Small intestine (tissue), 7 donors: ENCODE measurements at regions not wholly inside any gene's neighbourhood (a gene's known extent, or its start where the extent isn't known, plus 50 kb on each side); places are given as distances from the start of the nearest gene placed in this dataset.

Experiments
- DNase-seq, 2 donors: peaks; one replicate each; pipeline versions ENCODE4 v3.0.0 to v3.0.0-alpha.2; 2013
- FAIRE-seq: peaks from 2 replicates; lab custom pipeline; 2012; peaks lifted over from hg19 to GRCh38; lab: Jason Lieb, UNC
- H3K27ac ChIP-seq, 3 donors: one replicate each; pipeline ENCODE4 v1.5.1; 2013; ENCODE audit warnings: low read length in 2 of 3, mild to moderate bottlenecking in 2 of 3, control low read depth in 1 of 3, inconsistent platforms in 1 of 3, low read depth in 1 of 3, moderate library complexity in 1 of 3
- H3K27me3 ChIP-seq, 3 donors: one replicate each; pipeline ENCODE4 v1.6.1; 2013; ENCODE audit warnings: low read length in 3 of 3, inconsistent platforms in 1 of 3; ENCODE audit not compliant: control insufficient read depth in 3 of 3, insufficient read depth in 3 of 3
- H3K36me3 ChIP-seq, 3 donors: one replicate each; pipeline ENCODE4 v1.6.1; 2013; ENCODE audit warnings: low read length in 3 of 3, inconsistent platforms in 1 of 3, low read depth in 1 of 3, mild to moderate bottlenecking in 1 of 3, moderate library complexity in 1 of 3; ENCODE audit not compliant: control insufficient read depth in 3 of 3, insufficient read depth in 2 of 3
- H3K4me1 ChIP-seq, 3 donors: one replicate each; pipeline ENCODE4 v1.6.1; 2013; ENCODE audit warnings: low read length in 2 of 3, inconsistent platforms in 1 of 3, low read depth in 1 of 3, mild to moderate bottlenecking in 1 of 3, moderate library complexity in 1 of 3; ENCODE audit not compliant: control insufficient read depth in 3 of 3, insufficient read depth in 2 of 3
- H3K4me3 ChIP-seq, 3 donors: one replicate each; pipeline ENCODE4 v1.5.1; 2013; ENCODE audit warnings: low read length in 3 of 3, control low read depth in 1 of 3, inconsistent platforms in 1 of 3, low read depth in 1 of 3, mild to moderate bottlenecking in 1 of 3, moderate library complexity in 1 of 3
- H3K9me3 ChIP-seq, 2 donors: one replicate each; pipeline ENCODE4 v1.6.1; 2013; ENCODE audit warnings: low read depth in 1 of 2, low read length in 1 of 2; ENCODE audit not compliant: control insufficient read depth in 2 of 2, insufficient read depth in 1 of 2
- WGBS, 3 donors: extraction: QIAGEN DNeasy Blood & Tissue Kit; methylation state at CpG; one replicate each; pipeline ENCODE4 v1.1.7; 2013; 5-methylcytosine and 5-hydroxymethylcytosine counted together
- donor health status: healthy with polysubstance abuse.
- donor health status: control.
- donor health status: control.
- donor health status: Bipolar disorder and iron deficiency.
- donor health status: healthy.

DNA sequence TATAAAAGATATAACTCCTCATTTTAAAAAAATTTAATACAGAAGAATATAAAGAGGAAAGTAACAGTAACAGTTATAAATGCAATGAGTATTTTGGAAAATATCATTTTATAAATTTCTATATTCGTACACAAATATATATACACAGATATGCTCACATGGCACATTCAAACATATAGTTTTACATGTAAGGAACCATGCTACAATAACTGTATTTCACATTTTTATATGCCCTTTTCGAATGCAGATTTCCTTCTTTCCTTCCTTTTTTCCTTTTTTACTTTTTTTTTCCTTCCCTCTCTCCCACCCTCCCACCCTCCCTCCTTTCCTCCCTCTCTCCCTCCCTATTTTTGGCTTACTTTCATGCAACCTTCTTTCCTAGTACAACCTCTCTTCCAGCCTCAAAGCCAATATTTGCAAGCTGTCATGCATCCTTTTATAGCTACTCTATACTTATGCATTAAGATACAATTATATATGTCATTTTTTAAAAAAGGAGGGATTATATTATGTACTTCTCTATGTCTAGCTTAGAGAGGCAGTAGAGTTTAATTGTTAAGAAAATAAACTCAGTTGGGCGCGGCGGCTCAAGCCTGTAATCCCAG is 830.5 kb downstream of the IGSF11 start:
- Histone ChIP-seq H3K4me3 (no peak overlapping the region), H3K27me3 (no peaks in the 10 kb centered on the region), H3K9me3 (peaks cover 0 to 14% of the 10 kb centered on the region in 2 donors), H3K36me3 (no peaks in the 10 kb centered on the region), H3K27ac (no peak overlapping the region), H3K4me1 (no peaks in the 10 kb centered on the region)
- FAIRE-seq: no peak
- 85 to 86% (median 85%) methylated on average over 5 of the region's 5 CpGs for WGBS, 3 donors
- DNase-seq: no peak

DNA sequence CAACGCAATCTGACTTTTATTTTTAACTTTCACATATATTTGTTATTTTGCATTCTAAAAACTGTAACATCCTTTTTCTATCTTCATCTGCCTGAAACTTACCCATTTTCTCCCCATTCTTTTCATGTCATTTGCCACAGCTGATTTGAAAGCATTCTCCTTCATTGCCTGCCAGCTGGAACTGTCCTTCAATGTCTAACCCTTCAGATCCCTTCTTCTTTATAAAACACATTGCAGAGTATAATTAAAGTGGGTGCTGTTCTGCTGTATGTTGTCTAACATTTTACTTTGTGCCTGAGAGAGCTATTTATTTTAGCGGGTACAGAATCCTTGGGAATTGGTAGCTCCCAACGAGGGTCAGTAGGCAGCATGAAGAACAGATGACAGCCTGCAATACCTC is 827.4 kb downstream of the IGSF11 start:
- no peak overlapping the region for H3K4me3 ChIP-seq
- FAIRE-seq (no peak), DNase-seq (no peak)
- WGBS, 3 donors: 68 to 81% (median 68%) methylated on average over 3 of the region's 3 CpGs
- H3K4me1 ChIP-seq: no peaks in the 10 kb centered on the region
- H3K27ac ChIP-seq: no peak overlapping the region
- H3K27me3 ChIP-seq: no peaks in the 10 kb centered on the region
- no peaks in the 10 kb centered on the region for H3K36me3 ChIP-seq
- peaks cover 0 to 8% of the 10 kb centered on the region in 2 donors for H3K9me3 ChIP-seq

DNA sequence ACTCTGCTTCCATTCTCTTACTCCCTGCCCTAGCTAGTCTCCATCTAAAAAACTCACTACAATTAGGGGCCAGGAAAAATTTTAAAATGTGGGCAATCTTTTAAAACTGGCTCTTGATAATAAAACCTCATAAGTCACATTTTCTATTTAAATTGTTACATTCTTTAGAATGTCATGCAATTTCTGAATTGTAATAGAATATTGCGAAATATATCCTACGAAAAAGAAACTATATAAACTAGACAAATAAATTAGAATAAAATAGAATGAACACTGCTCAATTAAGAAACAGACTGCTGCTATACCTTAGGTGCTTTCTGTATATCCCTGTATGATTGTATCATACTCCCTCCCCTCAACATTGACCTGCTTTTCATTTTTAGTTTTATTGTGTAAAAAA is 826.0 kb downstream of the IGSF11 start:
- H3K4me1 ChIP-seq: no peaks in the 10 kb centered on the region
- no peaks in the 10 kb centered on the region for H3K27me3 ChIP-seq
- H3K27ac ChIP-seq: no peak overlapping the region
- 46 to 72% (median 49%) methylated on average over 2 of the region's 2 CpGs for WGBS, 3 donors
- peaks cover 0 to 6% of the 10 kb centered on the region in 2 donors for H3K9me3 ChIP-seq
- FAIRE-seq: no peak
- no peaks in the 10 kb centered on the region for H3K36me3 ChIP-seq
- H3K4me3 ChIP-seq: no peak overlapping the region
- DNase-seq: no peak

DNA sequence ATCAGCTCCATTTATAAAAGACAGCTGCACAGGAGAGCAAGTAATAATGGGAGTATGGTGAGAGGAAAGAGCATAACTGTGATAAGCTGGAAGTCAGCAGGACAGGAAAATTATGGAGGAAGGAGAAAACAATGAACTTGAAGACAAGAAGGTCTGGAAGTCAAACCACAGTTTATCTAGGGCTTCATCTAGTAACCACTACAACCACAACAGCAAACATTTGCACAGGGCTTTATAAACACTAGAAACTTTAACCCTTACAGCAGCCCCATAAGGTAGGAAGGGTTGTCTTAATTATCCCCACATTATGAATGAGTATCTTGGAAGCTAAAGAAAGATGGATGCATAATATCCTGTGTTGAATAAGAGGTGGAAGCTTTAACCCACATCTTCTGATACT is 820.8 kb downstream of the IGSF11 start:
- Histone ChIP-seq H3K27me3 (no peaks in the 10 kb centered on the region), H3K4me3 (no peak overlapping the region), H3K27ac (no peak overlapping the region), H3K9me3 (peaks cover 0 to 4% of the 10 kb centered on the region in 2 donors), H3K36me3 (no peaks in the 10 kb centered on the region), H3K4me1 (no peaks in the 10 kb centered on the region)
- DNase-seq (no peak), FAIRE-seq (no peak)

DNA sequence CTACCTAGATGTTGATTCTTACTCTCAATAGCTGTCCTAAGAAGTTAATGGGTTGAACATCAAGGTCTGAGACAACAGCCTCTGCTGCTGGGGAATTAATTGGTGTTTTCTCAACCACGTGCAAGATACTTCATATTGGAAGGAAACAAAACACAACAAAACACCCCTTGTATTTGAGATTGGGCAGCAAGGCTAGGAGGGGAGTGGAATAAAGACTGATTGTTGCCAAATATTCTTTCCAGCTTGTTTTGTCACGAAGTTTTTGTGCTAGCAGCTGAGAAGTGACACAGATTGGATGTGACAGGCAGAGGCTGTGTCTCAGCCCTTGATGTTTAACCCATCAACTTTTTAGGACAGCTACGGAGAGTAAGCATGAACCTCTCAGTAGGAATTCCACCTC is 808.4 kb downstream of the IGSF11 start:
- no peaks in the 10 kb centered on the region for H3K27me3 ChIP-seq
- WGBS, 3 donors: 56 to 64% (median 64%) methylated on average over 3 of the region's 3 CpGs
- no peaks in the 10 kb centered on the region for H3K4me1 ChIP-seq
- FAIRE-seq: no peak
- no peak for DNase-seq
- no peaks in the 10 kb centered on the region for H3K36me3 ChIP-seq
- no peak overlapping the region for H3K4me3 ChIP-seq
- H3K27ac ChIP-seq: no peak overlapping the region
- H3K9me3 ChIP-seq: no peaks in the 10 kb centered on the region

DNA sequence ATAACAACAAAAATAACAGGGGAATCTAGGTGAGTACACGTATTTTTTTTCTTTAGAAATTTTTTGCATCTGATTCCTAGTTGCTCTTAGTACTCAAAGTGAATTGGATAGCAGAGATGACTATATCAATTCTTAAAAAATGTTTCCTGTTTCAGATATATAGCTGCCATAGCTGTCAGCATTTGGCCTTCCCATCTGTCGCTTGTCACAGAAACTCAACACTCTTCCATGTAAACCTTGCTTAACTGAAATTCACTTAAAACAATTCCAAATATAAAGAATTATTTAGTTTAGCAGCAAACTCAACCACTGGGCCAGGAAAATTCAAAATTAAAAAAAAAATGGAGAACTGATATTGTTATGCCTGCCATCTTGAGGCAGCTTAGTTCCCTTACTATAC is 807.5 kb downstream of the IGSF11 start:
- no peak for FAIRE-seq

DNA sequence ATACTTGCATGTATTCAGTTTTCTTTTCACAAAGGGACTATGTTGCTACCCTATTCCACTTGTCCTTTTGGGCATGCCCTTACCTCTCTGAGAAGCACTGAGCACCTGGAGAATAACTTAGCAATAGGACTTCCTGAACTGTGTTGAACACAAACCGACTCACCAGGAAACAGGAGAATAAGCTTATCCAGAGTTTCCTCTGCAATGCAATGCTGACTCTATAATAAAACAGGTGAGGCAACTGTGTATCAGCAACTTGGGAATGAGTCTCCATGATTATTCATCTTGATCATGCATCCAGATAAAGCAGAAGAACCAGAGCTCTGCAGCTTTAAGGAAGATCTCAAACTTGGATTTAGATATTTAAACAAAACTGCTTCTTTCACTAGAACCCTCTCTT is 806.5 kb downstream of the IGSF11 start:
- 55 to 64% (median 57%) methylated on average over 1 of the region's 1 CpG for WGBS, 3 donors
- no peaks in the 10 kb centered on the region for H3K36me3 ChIP-seq
- H3K4me1 ChIP-seq: no peaks in the 10 kb centered on the region
- no peak overlapping the region for H3K27ac ChIP-seq
- H3K4me3 ChIP-seq: no peak overlapping the region
- H3K27me3 ChIP-seq: no peaks in the 10 kb centered on the region
- no peak for DNase-seq
- FAIRE-seq: no peak
- H3K9me3 ChIP-seq: no peaks in the 10 kb centered on the region

More for the DNA sequence above, 807.5 kb downstream of the IGSF11 start:
- Histone ChIP-seq H3K4me3 (no peak overlapping the region), H3K9me3 (no peaks in the 10 kb centered on the region), H3K27ac (no peak overlapping the region), H3K4me1 (no peaks in the 10 kb centered on the region), H3K36me3 (no peaks in the 10 kb centered on the region), H3K27me3 (no peaks in the 10 kb centered on the region)
- no peak for DNase-seq
- 66 to 80% (median 71%) methylated on average over 2 of the region's 2 CpGs for WGBS, 3 donors

DNA sequence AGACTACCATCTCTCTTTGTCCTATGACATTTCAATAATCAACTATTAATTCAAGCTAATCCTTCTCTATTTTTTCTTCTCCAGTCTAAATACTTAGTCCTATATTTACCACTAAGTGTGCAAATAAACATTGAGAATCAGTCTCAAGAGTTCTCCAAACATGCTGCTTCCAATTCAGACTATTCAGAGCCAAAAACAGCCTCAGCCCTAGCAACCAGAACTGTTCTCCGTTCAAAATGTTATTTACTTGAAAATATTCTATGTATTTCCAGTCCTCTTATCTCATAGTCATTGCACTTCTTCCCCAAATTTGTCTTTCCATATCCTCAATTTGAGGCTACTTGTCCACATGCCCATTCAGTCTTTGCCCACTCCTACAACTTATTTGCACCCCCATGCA is 805.5 kb downstream of the IGSF11 start:
- H3K27ac ChIP-seq: no peak overlapping the region
- DNase-seq: no peak
- 53 to 68% (median 58%) methylated on average over 1 of the region's 1 CpG for whole genome bisulfite sequencing, 3 donors
- H3K27me3 ChIP-seq: no peaks in the 10 kb centered on the region
- H3K4me3 ChIP-seq: no peak overlapping the region
- no peak for FAIRE-seq
- no peaks in the 10 kb centered on the region for H3K9me3 ChIP-seq
- no peaks in the 10 kb centered on the region for H3K4me1 ChIP-seq
- H3K36me3 ChIP-seq: no peaks in the 10 kb centered on the region

DNA sequence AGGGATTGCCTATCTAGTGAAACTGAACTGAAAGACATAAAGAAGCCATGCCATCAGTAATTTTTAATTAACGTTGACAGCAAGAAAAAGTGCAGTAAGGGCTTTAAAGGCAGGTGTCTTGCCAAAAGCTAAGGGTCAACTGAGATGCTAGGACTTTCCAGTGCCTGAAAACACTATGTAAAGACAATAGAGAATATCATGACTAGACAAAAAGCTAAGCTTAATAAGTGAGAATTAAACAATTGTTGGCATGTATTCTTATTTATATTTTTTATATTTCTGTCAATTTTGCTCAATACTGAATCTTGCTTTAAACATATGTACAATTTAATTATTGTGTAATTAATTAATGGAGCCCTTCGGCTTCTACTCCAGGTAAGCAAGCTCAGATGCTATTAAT is 803.1 kb downstream of the IGSF11 start:
- H3K9me3 ChIP-seq: peaks cover 0 to 2% of the 10 kb centered on the region in 2 donors
- DNase-seq: no peak
- H3K27me3 ChIP-seq: no peaks in the 10 kb centered on the region
- H3K36me3 ChIP-seq: no peaks in the 10 kb centered on the region
- H3K4me3 ChIP-seq: no peak overlapping the region
- H3K27ac ChIP-seq: no peak overlapping the region
- WGBS, 3 donors: 60 to 79% (median 77%) methylated on average over 2 of the region's 2 CpGs
- no peak for FAIRE-seq
- H3K4me1 ChIP-seq: no peaks in the 10 kb centered on the region
